ENCODE measurements at regions not wholly inside any gene's neighbourhood (a gene's known extent, or its start where the extent isn't known, plus 50 kb on each side); places are given as distances from the start of the nearest gene placed in this dataset.
"Not testable (repeated sequence)": the region's sequence is repeated elsewhere in the genome, so short reads cannot be mapped to it uniquely, and the experiment has no call there.

- DNase-seq (ENCODE audit: low read depth): not testable (repeated sequence)
Observed at GRCh38 chr9:91021656-91022055, 220.0 kb downstream of the SYK start.

GRCh38 chr9:91023741-91024140 lies 222.1 kb downstream of the SYK start:
- no peak for DNase-seq (ENCODE audit: low read depth)

- DNase-seq (ENCODE audit: low read depth): no peak
Observed at GRCh38 chr9:91024841-91025240, 223.2 kb downstream of the SYK start.

GRCh38 chr9:91025856-91026255 lies 224.2 kb downstream of the SYK start:
- DNase-seq (ENCODE audit: low read depth): no peak

GRCh38 chr9:91026266-91026665 lies 224.6 kb downstream of the SYK start:
- DNase-seq (ENCODE audit: low read depth): no peak

GRCh38 chr9:91027005-91027404 lies 225.4 kb downstream of the SYK start:
- DNase-seq (ENCODE audit: low read depth): no peak

GRCh38 chr9:91028166-91028827 lies 226.7 kb downstream of the SYK start:
- DNase-seq (ENCODE audit: low read depth): peak; percentile 50

- DNase-seq (ENCODE audit: low read depth): no peak
Observed at GRCh38 chr9:91029650-91030361, 228.2 kb downstream of the SYK start.

- peak; percentile 46 for DNase-seq (ENCODE audit: low read depth)
Observed at GRCh38 chr9:91032121-91032531, 230.5 kb downstream of the SYK start.

GRCh38 chr9:91033270-91033669 lies 231.7 kb downstream of the SYK start:
- DNase-seq (ENCODE audit: low read depth): no peak

GRCh38 chr9:91033797-91034196 lies 232.2 kb downstream of the SYK start:
- DNase-seq (ENCODE audit: low read depth): peak; percentile 27

- DNase-seq (ENCODE audit: low read depth): no peak
Observed at GRCh38 chr9:91034521-91034920, 232.9 kb downstream of the SYK start.

GRCh38 chr9:91034976-91035824 lies 233.6 kb downstream of the SYK start:
- no peak for DNase-seq (ENCODE audit: low read depth)

GRCh38 chr9:91035825-91036208 lies 234.2 kb downstream of the SYK start:
- no peak for DNase-seq (ENCODE audit: low read depth)

- no peak for DNase-seq (ENCODE audit: low read depth)
Observed at GRCh38 chr9:91036356-91036755, 234.7 kb downstream of the SYK start.

- DNase-seq (ENCODE audit: low read depth): peak; percentile 92
Observed at GRCh38 chr9:91036826-91037510, 235.3 kb downstream of the SYK start.

GRCh38 chr9:91037511-91038482 lies 236.2 kb downstream of the SYK start:
- peak; percentile 85 for DNase-seq (ENCODE audit: low read depth)

- DNase-seq (ENCODE audit: low read depth): no peak
Observed at GRCh38 chr9:91038483-91039124, 237.0 kb downstream of the SYK start.

GRCh38 chr9:91039125-91039834 lies 237.7 kb downstream of the SYK start:
- peak; percentile 36 for DNase-seq (ENCODE audit: low read depth)

- no peak for DNase-seq (ENCODE audit: low read depth)
Observed at GRCh38 chr9:91039835-91040140, 238.2 kb downstream of the SYK start.

All from RPMI7951 (cell line).